Right renal pelvis (tissue), 4 donors: ENCODE measurements at regions not wholly inside any gene's neighbourhood (a gene's known extent, or its start where the extent isn't known, plus 50 kb on each side); places are given as distances from the start of the nearest gene placed in this dataset.

Experiments
- DNase-seq, 4 donors: peaks; one replicate each; pipeline ENCODE4 v3.0.0-alpha.2; 2013; ENCODE audit warnings: low read depth in 4 of 4, low spot score in 3 of 4, missing footprints in 1 of 4

DNA sequence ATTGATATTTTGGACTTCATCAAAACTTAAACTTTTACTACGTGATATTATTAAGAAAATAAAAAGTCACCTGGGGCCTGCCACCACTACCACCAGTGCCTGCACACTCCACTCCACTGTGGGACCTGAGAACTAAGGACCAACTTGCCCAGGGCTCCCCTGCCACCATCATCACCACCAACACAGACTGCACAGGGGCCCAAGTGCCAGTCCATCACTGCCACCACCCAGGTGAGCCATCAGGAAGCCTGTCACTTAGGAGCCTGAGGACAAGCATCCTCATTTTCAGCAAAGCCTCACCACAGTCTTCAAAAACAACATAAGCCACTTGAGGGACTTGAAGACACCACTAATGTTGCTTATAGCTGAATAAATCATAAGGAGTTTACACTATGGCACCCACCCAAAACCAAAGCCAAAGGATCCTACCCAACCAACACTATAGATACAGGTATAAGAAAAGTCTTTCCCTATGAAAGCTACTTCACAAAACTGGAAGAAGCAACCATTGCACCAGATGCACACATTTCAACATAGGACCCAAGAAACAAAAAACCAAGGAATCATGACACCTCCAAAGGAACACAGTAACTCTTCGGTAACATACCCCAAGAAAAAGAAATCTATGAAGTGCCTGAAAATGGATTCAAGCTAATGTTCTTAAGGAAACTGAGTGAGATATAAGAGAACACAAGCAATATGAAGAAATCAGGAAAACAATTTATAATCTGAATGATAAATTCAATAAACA, 73.6 kb upstream of the GNAZ start:
- DNase-seq: no peak

DNA sequence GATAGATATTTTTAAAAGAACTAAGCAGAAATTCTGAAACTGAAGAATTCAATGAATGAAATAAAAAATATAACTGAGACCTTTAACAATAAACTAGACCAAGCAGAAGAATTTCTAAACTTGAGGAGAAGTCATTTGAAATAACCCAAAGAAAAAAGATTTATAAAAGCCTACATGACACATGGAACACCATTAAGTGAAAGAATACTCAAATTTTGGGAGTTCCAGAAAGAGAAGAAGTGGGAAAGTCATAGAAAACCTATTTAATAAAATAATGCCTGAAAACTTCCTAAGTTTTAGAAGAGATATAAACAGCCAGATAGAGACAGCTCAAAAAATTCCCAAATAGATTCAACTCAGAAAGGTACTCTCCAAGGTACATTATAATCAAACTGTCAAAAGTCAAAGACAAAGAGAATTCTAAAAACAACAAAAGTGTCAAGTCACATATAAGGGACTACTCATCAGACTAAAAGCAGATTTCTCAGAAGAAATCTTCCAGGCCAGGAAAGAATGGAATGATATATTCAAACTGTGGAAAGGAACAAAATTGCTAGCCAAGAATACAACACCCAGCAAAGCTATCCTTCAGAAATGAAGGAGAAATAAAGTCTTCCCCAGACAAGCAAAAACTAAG, 72.9 kb upstream of the GNAZ start:
- DNase-seq: no peak

DNA sequence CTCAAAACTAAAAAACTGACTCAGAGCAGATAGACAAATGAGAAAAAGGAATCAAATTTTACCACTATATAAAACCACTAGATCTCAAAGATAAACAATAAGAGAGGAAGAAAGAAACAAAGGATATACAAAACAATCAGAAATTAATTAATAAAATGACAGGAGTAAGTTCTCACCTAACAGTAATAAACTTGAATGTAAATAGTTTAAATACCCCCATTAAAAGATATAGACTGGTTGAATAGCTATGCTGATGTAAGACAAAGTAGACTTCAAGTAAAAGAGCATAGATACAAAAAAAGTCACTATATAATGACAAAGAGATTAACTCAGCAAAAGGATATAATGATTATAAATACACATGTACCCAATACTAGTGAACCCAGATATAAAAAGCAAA, 72.3 kb upstream of the GNAZ start:
- DNase-seq: no peak

DNA sequence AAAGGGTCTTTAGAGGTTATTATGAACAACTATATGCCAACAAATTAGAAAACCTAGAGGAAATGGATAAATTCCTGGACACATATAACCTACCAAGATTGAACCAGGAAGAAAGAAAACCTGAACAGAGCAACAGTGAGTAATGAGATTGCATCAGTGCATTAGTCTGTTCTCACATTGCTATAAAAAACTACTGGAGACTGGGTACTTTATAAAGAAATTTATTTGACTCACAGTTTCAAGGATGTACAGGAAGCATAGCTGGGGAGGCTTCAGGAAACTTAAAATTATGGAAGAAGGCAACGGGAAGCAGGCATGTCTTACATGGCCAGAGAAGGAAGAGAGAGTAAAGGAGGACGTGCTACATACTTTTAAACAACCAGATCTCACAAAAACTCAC, 70.8 kb upstream of the GNAZ start:
- DNase-seq: no peak

- DNase-seq: no peak
These were observed 69.5 kb upstream of the GNAZ start for GRCh38 chr22:23000657-23001347.

DNA sequence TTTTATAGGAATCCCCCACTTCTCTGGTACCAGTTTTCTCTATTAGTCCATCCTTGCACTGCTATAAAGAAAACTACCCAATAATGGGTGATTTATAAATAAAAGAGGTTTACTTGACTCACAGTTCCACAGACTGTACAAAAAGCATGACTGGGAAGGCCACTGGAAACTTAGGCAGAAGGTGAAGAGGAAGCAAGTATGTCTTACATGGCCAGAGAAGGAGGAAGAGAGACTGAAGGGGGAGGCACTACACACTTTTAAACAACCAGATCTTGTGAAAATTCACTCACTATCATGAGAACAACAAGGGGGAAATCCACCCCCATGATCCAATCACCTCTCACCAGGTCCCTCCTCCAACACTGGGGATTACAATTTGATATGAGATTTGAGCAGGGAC, 68.9 kb upstream of the GNAZ start:
- no peak for DNase-seq

- DNase-seq: no peak
These were observed 67.6 kb upstream of the GNAZ start for GRCh38 chr22:23002612-23003180.

- no peak for DNase-seq
These were observed 62.5 kb upstream of the GNAZ start for GRCh38 chr22:23007823-23008222.

GRCh38 chr22:23008896-23009295, 61.4 kb upstream of the GNAZ start:
- DNase-seq: no peak
